DMS53 treated with DMSO at 0.1 percent for 48 hours (cell line): ENCODE measurements at regions not wholly inside any gene's neighbourhood (a gene's known extent, or its start where the extent isn't known, plus 50 kb on each side); places are given as distances from the start of the nearest gene placed in this dataset.
"Not testable (repeated sequence)": the region's sequence is repeated elsewhere in the genome, so short reads cannot be mapped to it uniquely, and the experiment has no call there.

Experiments used
- DNase-seq: peaks from one replicate; lab custom pipeline; 2025; ENCODE audit not compliant: unreplicated experiment; lab: John Stamatoyannopoulos, UW

DNA sequence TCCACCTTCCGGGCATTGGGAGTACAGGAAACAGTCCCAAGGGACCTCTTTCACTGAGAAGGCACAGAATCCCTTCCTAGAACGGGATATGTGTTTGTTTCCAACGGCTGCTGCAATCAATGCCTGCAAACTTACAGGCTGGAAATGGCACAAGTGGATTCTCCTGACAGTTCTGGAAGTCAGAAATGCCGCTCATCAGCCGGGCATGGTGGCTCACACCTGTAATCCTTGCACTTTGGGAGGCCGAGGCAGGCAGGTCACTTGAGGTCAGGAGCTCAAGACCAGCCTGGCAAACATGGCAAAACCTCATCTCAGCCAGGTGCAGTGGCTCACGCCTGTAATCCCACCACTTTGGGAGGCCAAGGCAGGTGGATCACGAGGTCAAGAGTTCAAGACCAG is 97.0 kb upstream of the FGF3 start:
- DNase-seq = not testable (repeated sequence)

DNA sequence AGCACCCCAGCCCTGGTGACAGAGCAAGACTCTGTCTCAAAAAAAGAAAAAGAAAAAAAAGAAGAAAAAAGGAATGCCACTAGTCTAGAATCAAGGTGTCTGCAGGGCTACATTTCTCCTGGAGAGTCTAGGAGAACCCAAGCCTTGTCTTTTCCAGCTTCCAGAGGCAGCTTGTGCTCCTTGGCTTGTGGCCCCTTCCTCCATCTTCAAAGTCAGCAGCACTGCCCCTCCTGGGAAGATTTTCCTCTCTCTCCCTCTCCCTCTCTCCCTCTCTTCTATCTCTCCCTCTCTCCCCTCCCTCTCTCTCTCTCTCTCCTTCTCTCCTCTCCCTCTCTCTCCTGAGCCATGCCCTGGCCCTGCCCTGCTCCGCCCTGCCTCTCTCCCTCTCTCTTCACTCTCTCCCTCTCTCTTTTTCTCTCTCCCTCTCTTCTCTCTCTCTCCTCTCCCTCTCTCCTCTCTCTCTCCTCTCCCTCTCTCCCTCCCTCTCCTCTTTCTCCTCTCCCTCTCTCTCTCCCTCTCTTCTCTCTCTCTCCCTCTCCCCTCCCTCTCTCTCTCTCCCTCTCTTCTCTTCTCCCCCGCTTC is 97.7 kb upstream of the FGF3 start:
- DNase-seq = no peak

GRCh38 chr11:69917529-69917928 is 98.3 kb upstream of the FGF3 start:
- no peak for DNase-seq

GRCh38 chr11:69918231-69918937 is 99.2 kb upstream of the FGF3 start:
- DNase-seq = no peak

DNA sequence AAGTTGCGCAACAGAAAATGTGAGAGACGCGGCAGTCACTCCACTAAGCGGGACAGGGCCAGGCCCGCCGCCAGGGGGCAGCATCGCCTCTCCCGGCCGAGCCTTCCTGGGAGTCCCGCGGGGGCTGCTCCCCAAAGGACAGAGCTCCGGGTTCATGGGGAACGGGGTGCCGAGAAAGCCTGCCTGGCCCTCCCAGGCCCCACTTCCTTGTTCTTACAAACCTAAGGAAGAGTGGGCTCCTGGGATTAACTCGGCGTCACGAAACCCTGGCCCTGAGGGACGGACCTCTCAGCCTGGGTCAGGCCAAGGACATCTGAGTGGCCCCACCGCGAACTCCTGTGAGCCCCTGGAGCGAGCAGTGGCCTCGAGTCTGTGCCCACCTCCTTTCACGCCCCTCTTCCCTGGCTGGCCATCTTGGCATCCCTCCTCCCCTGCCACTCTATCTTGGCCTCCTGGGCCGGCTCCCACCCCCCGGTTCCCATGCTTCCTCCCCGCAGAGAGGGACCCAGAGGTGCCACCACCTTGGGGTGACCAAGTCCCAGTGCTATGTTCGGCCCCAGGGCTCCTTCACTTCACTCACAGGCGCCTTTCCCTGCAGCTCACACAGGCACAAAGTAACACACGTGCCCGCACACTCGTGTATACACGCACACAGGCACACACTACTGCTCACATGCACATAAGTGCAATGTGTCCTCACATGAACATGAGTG is 99.9 kb upstream of the FGF3 start:
- DNase-seq = peak; percentile 8

DNA sequence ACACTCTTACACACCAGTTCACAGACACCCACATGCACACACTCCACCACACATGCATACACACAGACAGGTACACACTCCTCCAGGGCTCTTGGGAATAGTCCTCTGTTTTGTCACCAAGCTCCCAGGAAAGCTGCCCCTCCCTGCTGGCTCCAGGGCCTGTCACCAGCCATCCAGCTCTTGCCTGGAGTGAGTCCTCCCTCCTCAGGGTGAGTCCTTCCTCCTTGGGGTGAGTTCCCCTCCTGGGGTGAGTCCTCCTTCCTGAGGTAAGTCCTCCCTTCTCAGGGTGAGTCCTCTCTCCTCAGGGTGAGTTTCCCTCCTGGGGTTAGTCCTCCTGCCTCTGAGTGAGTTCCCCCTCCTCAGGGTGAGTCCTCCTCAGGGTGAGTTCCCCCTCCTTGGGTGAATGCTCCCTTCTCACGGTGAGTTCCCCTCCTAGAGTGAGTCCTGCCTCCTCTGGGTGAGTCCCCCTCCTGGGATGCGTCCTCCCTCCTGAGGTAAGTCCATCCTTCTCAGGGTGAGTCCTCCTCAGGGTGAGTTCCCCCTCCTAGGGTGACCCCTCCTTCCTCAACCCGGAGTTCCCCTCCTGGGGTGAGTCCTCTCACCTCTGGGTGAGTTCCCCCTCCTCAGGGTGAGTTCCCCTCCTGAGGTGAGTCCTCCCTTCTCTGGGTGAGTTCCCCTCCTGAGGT is 100.6 kb upstream of the FGF3 start:
- DNase-seq = no peak

DNA sequence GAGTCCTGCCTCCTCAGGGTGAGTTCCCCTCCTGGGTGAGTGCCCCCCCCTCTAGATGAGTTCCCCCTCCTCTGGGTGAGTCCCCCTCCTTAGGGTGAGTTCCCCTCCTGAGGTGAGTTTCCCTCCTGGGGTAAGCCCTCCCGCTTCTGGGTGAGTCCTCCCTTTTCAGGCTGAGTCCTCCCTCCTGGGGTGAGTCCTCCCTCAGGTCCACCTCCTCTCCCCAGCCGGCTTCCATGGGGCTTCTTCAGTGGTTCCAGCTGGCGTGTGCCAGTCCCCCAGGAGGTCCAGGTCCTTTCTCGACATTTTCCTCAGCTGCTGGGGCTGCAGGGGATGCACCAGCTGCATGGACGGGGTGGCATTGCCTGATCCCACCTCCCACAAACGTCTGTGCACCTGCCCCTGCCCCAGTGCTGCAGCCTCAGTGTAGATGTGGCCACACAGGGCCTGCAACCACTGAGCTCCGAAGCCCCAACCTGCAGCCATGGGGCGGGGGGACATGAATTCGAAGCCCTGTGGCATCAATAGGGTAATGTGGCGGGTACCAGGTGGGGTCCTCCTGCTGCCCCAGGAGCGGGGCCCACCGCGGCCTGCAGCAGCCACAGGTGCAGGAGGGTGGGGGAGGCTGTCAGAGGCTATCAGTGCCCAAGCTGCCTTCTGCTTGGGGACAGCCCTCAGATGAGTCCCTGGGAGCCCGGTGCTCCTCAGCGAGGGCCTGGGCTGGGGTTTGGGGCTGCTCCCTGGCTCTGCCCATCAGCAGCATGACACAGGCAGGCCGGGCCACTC is 101.3 kb upstream of the FGF3 start:
- DNase-seq = no peak

GRCh38 chr11:69921128-69922014 is 102.2 kb upstream of the FGF3 start:
- DNase-seq = no peak

GRCh38 chr11:69922015-69922595 is 102.9 kb upstream of the FGF3 start:
- no peak for DNase-seq

DNA sequence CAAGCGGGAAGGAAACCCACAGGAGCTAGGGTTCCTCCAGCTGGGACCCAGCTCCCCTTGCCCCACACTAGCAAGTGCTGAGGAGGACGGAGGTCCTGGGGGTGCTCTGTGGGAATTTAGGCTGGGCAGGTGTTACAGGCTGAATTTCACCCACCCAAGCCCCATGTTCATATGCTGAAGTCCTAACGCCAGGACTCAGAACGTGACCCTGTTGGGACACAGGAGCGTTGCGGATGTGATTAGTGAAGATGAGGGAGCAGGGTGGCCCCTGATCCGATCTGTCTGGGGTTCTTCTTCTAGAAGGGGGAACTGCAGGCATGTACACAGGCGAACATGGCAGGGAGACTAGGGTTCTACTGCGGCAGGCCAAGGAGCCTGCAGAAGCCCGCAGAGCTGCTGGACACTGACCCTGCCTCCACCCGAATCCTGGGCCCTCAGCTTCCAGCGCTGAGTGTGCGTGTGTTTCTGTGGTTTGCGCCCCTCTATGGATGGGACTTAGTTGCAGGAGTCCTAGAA is 103.4 kb upstream of the FGF3 start:
- DNase-seq = no peak

DNA sequence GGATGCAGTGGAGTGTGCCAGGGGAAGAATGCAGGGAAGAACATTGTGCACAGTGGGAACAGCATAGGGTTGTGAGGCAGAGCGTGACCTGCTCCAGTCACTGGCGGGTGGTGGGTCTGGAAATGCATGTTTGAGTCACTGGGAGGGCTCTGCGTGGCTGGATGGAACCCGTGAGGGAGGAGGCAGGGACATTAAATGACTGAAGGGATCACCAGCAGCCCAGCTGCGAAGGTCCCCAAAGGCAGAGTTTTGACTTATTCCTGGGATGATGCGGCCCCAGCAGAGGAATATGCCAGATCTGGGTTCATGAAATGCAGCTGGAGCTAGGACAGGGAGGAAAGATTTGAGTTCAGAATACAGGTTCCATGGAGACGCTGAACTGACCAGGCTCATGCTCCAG is 104.0 kb upstream of the FGF3 start:
- DNase-seq = no peak

DNA sequence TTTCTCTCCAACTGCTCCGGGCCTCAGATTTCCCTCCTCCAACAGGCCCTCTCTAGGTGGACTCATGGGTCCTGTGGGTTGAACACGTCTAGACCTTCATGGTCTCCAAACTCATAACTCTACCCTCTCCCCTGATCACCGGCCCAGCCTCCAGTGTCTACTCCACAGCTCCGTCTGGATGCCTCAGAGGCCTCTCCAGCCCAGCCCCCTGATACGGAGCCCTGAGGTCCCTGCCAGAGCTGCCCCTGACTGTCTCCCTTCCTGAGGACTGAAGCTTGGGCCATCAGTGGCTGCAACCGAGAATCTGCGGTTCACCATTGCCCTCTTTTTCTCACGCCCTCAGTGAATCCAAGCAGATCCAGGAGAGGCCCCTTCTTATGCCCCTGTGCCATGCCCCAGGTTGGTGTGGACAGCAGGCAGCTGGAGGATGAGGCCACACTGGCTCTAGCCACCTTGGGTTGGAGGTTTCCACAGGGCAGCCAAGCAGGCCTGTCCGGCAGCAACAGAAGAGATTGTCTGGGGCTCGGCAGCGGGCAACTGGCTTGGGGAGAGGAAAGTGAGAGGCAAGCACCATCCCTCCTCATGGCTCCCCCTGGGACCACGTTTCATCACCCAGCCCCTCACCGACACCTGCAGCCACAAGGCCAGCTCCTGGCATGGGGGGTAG is 104.6 kb upstream of the FGF3 start:
- no peak for DNase-seq

- DNase-seq = no peak
Measured at GRCh38 chr11:69924308-69925161, 105.3 kb upstream of the FGF3 start.

- DNase-seq = no peak
Measured at GRCh38 chr11:69925366-69926196, 106.4 kb upstream of the FGF3 start.

DNA sequence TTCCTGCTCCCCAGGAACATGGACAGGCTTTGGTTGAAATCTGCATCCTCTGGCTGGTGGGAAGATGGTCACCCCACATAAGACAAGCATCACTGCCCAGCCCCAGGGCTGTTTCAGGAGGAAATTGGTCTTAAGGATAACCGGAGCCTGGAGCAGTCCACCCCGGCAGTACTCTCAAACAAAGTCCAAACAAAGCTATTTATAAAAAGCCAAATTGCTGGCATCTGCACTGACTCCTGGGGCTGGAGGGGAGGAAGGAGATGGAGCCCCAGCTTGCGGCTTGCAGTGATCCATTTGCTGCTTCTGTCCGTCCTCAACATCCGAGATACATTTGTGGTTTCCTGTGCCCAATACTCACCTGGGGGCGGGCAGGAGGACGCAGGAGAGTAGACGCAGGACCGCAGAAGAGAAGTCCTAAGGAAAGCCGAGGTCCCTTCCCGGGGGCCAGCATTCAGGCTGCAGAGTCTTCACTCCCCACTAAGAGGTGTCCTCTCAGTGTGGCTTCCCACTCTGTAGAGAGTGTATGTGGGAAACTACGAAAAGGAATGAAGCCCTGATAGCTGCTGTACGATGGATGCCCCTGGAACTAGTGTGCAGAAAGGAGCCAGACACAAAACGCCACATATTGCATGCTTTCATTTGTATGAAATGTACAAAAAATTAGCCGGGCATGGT is 107.3 kb upstream of the FGF3 start:
- DNase-seq = no peak

- no peak for DNase-seq
Measured at GRCh38 chr11:69928121-69928520, 108.9 kb upstream of the FGF3 start.

- DNase-seq = no peak
Measured at GRCh38 chr11:69928975-69929374, 109.8 kb upstream of the FGF3 start.
